ENCODE measurements at regions not wholly inside any gene's neighbourhood (a gene's known extent, or its start where the extent isn't known, plus 50 kb on each side); places are given as distances from the start of the nearest gene placed in this dataset.

DNA sequence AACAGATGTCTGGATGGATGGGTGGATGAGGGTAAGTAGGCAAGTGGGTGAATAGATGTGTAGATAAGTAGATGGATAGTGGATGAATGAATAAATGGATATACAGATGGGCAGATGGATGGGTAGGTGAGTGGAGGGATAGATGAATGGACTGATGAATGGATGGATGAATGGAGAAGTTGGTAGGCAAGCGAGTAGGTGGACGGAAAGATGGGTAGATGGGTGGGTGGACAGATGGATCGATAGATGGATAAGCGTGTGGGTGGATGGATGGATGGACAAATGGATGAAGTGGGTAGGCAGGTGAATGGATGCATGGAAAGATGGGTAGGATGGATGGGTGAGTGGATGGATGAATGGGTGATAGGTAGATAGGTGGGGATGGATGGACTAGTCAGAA is 393.2 kb downstream of the SHANK2 start:
- 0% methylated on average over 4 of the region's 4 CpGs for WGBS (ENCODE audit: insufficient coverage, low coverage, missing lambda C conversion rate)
- intact Hi-C loops (cut with micrococcal nuclease) (no loop called here), in situ Hi-C loops (cut with MboI) (no loop called here)
- no peak for TF ChIP-seq VEZF1 (CRISPR knock-in tag; IDR thresholded peaks at IDR 0.05)
- TF ChIP-seq HDAC6 (IDR thresholded peaks at IDR 0.05; ENCODE audit: low read depth, low read length), result no peak
- no peak for TF ChIP-seq FOS (IDR thresholded peaks at IDR 0.05; ENCODE audit: extremely low read depth, insufficient read length)
- TF ChIP-seq PURB (CRISPR knock-in tag; IDR thresholded peaks at IDR 0.05; ENCODE audit: low read depth), result no peak
- TF ChIP-seq NKRF (IDR thresholded peaks at IDR 0.05; ENCODE audit: borderline replicate concordance), result no peak
- TF ChIP-seq ZSCAN29 (IDR thresholded peaks at IDR 0.05), result no peak
- TF ChIP-seq RBM15 (IDR thresholded peaks at IDR 0.05; ENCODE audit: insufficient read depth, low read length), result no peak
- TF ChIP-seq KLF6 (CRISPR knock-in tag; IDR thresholded peaks at IDR 0.05; ENCODE audit: borderline replicate concordance), result no peak
- TF ChIP-seq ETV1 (tag; conservative IDR thresholded peaks at IDR 0.05; ENCODE audit: low read depth), result no peak
- no peak for TF ChIP-seq NFXL1 (CRISPR knock-in tag; IDR thresholded peaks at IDR 0.05)
- TF ChIP-seq L3MBTL2 (IDR thresholded peaks at IDR 0.05), result no peak
- no peak for TF ChIP-seq ZNF324 (CRISPR knock-in tag; IDR thresholded peaks at IDR 0.05)
- no peak for TF ChIP-seq EP400 (IDR thresholded peaks at IDR 0.05)
- TF ChIP-seq GATAD2B (IDR thresholded peaks at IDR 0.05; ENCODE audit: borderline replicate concordance), result no peak
- no peak for TF ChIP-seq C11orf30 (IDR thresholded peaks at IDR 0.05; ENCODE audit: low read depth)
- DNase-seq (ENCODE audit: extremely low read depth in 1 of 4, low spot score in 3 of 4) (no peak), FAIRE-seq (no peak), ATAC-seq (no peak)
- H3K9me1 ChIP-seq (ENCODE audit: control insufficient read depth, insufficient read depth, low read length), result no peaks in the 10 kb centered on the region
- H3K27ac ChIP-seq (ENCODE audit: extremely low read depth, low read depth, low read length), result no peak overlapping the region
- H4K20me1 ChIP-seq (replicated peaks; ENCODE audit: control insufficient read depth, insufficient read depth, low read length), result no peaks in the 10 kb centered on the region; the same call in 1 of the 2 replicates
- CTCF ChIA-PET (ENCODE audit: low intra/inter-chr PET ratio), result no interaction called here
- no peaks in the 10 kb centered on the region for H3K36me3 ChIP-seq (ENCODE audit: control insufficient read depth, insufficient read depth, low read length)
- H3K9me3 ChIP-seq (replicated peaks; ENCODE audit: control insufficient read depth, insufficient read depth, low read depth, low read length), result no peaks in the 10 kb centered on the region
- H3K4me3 ChIP-seq, result no peak overlapping the region
- no TSS peak for BruUV-seq (replicated peaks)
- H3K4me2 ChIP-seq (ENCODE audit: insufficient read depth, low read length), result no peak overlapping the region
- H3K4me1 ChIP-seq (replicated peaks in 1 of 2; ENCODE audit: control insufficient read depth in 2 of 2, insufficient read depth in 2 of 2, low read length in 2 of 2), result no peaks in the 10 kb centered on the region
- H2AFZ ChIP-seq (ENCODE audit: low read depth, low read length), result no peak overlapping the region
- peaks cover 0 to 5% of the 10 kb centered on the region in 2 experiments; a peak in 2 of 5 replicates for H3K27me3 ChIP-seq (ENCODE audit: control insufficient read depth in 2 of 2, insufficient read depth in 2 of 2, low read length in 2 of 2)
- POLR2A ChIA-PET, result no interaction called here
- no peak overlapping the region for H3K9ac ChIP-seq (ENCODE audit: insufficient read depth in 1 of 2, low read depth in 2 of 2, low read length in 2 of 2)
- no peaks in the 10 kb centered on the region for H3K79me2 ChIP-seq (ENCODE audit: control insufficient read depth, insufficient read depth, low read length)

Measured in K562 (cell line).